Osteoblast (primary cell): ENCODE measurements at regions not wholly inside any gene's neighbourhood (a gene's known extent, or its start where the extent isn't known, plus 50 kb on each side); places are given as distances from the start of the nearest gene placed in this dataset. TPM values are rescaled to one million over a fixed set of nuclear protein-coding genes. Genes with fewer than 3 reads are reported as not detected.

Experiments used
- DNase-seq: peaks from one replicate; pipeline ENCODE4 v3.0.0; 2011; ENCODE audit warnings: low spot score, mixed read lengths; ENCODE audit not compliant: insufficient read length; ENCODE audit errors: missing footprints
- H2AFZ ChIP-seq: 2 replicates; pipeline ENCODE4 v1.6.0; 2011; ENCODE audit warnings: mild to moderate bottlenecking, low read length
- H3K27ac ChIP-seq: 2 replicates; pipeline ENCODE4 v1.5.1; 2011; ENCODE audit warnings: mild to moderate bottlenecking, low read depth, low read length, moderate library complexity
- H3K27me3 ChIP-seq: 2 replicates; pipeline ENCODE4 v1.6.0; 2012; ENCODE audit warnings: mild to moderate bottlenecking, control low read depth, inconsistent platforms, low read length, moderate library complexity; ENCODE audit not compliant: insufficient read depth
- H3K36me3 ChIP-seq: 2 replicates; pipeline ENCODE4 v1.5.1; 2011; ENCODE audit warnings: mild to moderate bottlenecking, low read length, control low read depth, moderate library complexity; ENCODE audit not compliant: insufficient read depth
- H3K4me1 ChIP-seq: 2 replicates; pipeline ENCODE4 v1.5.1; 2011; ENCODE audit warnings: mild to moderate bottlenecking, low read length, control low read depth, moderate library complexity; ENCODE audit not compliant: insufficient read depth
- H3K4me2 ChIP-seq: 2 replicates; pipeline ENCODE4 v1.6.0; 2011; ENCODE audit warnings: mild to moderate bottlenecking, low read length; ENCODE audit not compliant: insufficient read depth
- H3K4me3 ChIP-seq: fragments of 200-600 bp; sonication (generic); 3 replicates; pipeline ENCODE4 v1.5.1; 2012; ENCODE audit warnings: mild to moderate bottlenecking, low read length, inconsistent platforms; ENCODE audit not compliant: insufficient read depth
- H3K79me2 ChIP-seq: 2 replicates; pipeline ENCODE4 v1.6.0; 2012; ENCODE audit warnings: mild to moderate bottlenecking, low read length, control low read depth, inconsistent platforms; ENCODE audit not compliant: insufficient read depth
- H3K9me3 ChIP-seq: 2 replicates; pipeline ENCODE4 v1.5.1; 2011; ENCODE audit warnings: low read depth, low read length, control low read depth
- H4K20me1 ChIP-seq: 2 replicates; pipeline ENCODE4 v1.6.0; 2012; ENCODE audit warnings: mild to moderate bottlenecking, low read length, control low read depth; ENCODE audit not compliant: insufficient read depth
- CTCF ChIP-seq: IDR thresholded peaks from 2 replicates; pipeline ENCODE4 v1.5.1; 2011; ENCODE audit warnings: mild to moderate bottlenecking, low read depth, low read length, moderate library complexity; ENCODE audit errors: extremely low read depth
- small RNA-seq: library from RNA; depleted of rRNA; stranded (forward); fragments of <200 nt; gene quantifications from one replicate; pipeline ENCODE3, GENCODE V24; 2012

GRCh38 chr5:57124014-57124413, 49.8 kb upstream of the GPBP1 start:
- Histone ChIP-seq H3K4me1 (no peaks in the 10 kb centered on the region), H3K27me3 (no peaks in the 10 kb centered on the region), H3K27ac (no peak overlapping the region), H3K9me3 (no peaks in the 10 kb centered on the region), H3K4me3 (no peak overlapping the region), H2AFZ (no peak overlapping the region), H3K79me2 (no peaks in the 10 kb centered on the region), H3K4me2 (no peak overlapping the region), H4K20me1 (no peaks in the 10 kb centered on the region), H3K36me3 (no peaks in the 10 kb centered on the region)
- DNase-seq, result no peak
- TF ChIP-seq CTCF, result no peak

Small RNA genes in the stretch of these regions (small RNA-seq; reads per million reads assigned to genes)
- not detected for gene AC034244.1
